Lower leg skin (tissue), 4 donors: ENCODE measurements at regions not wholly inside any gene's neighbourhood (a gene's known extent, or its start where the extent isn't known, plus 50 kb on each side); places are given as distances from the start of the nearest gene placed in this dataset.
"Not testable (repeated sequence)": the region's sequence is repeated elsewhere in the genome, so short reads cannot be mapped to it uniquely, and the experiment has no call there.

ENCODE experiments used
- DNase-seq, 2 donors: peaks; one replicate each; pipeline ENCODE4 v3.0.0-alpha.2; 2019; ENCODE audit warnings: low spot score in 2 of 2
- H3K4me3 ChIP-seq: fragments of 200-600 bp; sonication (generic); 2 replicates; pipeline ENCODE4 v1.5.1; 2017; ENCODE audit warnings: mild to moderate bottlenecking, low read depth; ENCODE audit not compliant: poor library complexity, severe bottlenecking
- POLR2A ChIP-seq, 2 donors: fragments of 450-650 bp; IDR thresholded peaks; one replicate each; pipeline ENCODE4 v1.6.1; 2016 to 2017; ENCODE audit warnings: antibody characterized with exemption in 2 of 2, mild to moderate bottlenecking in 1 of 2, moderate library complexity in 1 of 2
- WGBS, 2 donors: methylation state at CpG; one replicate each; pipeline ENCODE4 v1.1.5; 2018; 5-methylcytosine and 5-hydroxymethylcytosine counted together
- intact Hi-C: fragments of 100-400 bp; cut with DNase I; formaldehyde crosslinking; loops from one replicate; pipeline ENCODE4 v1.15.0; 2023; ENCODE audit warnings: low total_unique reads
- TF ChIP-seq, protein P1 (sequence below), 3 donors: fragments of 450-650 bp; IDR thresholded peaks; one replicate each; pipeline ENCODE4 v1.5.1; 2016; ENCODE audit warnings: antibody characterized with exemption in 3 of 3, mild to moderate bottlenecking in 3 of 3, moderate library complexity in 2 of 3

DNA sequence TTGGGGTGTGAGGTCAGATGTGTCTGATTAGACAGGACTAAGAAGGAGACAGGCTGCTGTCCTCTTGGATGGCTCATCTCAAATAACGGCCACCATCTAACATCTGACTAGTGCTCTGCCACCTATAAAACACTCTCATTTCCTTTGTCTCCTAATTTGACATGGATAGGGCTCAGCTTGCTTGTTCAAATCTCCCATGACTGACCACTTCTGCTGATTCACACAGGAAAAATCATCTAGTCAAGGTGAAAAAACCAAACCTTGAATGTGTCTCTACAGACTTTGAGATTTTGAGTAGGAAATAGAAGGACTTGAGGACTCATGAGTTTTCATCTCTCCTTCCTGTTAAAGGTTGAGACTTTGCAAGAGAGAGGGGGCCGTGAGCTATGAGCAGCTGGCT is 150.6 kb downstream of the IER5 start:
- no peak for DNase-seq
- intact Hi-C loops: no loop called here
- WGBS, 2 donors: 75 to 82% methylated on average over 2 of the region's 2 CpGs
- TF ChIP-seq POLR2A (IDR thresholded peaks at IDR 0.05): no peak
- TF ChIP-seq, protein P1, sequence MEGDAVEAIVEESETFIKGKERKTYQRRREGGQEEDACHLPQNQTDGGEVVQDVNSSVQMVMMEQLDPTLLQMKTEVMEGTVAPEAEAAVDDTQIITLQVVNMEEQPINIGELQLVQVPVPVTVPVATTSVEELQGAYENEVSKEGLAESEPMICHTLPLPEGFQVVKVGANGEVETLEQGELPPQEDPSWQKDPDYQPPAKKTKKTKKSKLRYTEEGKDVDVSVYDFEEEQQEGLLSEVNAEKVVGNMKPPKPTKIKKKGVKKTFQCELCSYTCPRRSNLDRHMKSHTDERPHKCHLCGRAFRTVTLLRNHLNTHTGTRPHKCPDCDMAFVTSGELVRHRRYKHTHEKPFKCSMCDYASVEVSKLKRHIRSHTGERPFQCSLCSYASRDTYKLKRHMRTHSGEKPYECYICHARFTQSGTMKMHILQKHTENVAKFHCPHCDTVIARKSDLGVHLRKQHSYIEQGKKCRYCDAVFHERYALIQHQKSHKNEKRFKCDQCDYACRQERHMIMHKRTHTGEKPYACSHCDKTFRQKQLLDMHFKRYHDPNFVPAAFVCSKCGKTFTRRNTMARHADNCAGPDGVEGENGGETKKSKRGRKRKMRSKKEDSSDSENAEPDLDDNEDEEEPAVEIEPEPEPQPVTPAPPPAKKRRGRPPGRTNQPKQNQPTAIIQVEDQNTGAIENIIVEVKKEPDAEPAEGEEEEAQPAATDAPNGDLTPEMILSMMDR (IDR thresholded peaks at IDR 0.05): no peak
- H3K4me3 ChIP-seq: no peak overlapping the region

DNA sequence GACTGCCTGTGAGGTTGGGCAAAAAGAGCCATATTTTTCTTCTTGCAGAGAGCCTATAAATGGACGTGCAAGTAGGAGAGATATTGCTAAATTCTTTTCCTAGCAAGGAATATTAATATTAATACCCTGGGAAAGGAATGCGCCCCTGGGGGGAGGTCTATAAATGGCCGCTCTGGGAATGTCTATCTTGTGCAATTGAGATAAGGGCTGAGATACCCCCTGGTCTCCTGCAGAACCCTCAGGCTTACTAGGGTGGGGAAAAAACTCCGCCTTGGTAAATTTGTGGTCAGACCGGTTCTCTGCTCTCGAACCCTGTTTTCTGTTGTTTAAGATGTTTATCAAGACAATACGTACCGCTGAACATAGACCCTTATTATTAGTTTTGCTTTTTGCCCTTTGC is 157.8 kb downstream of the IER5 start:
- WGBS, 2 donors: 89 to 90% methylated on average over 8 of the region's 8 CpGs
- DNase-seq, intact Hi-C loops, H3K4me3 ChIP-seq: not testable (repeated sequence)

DNA sequence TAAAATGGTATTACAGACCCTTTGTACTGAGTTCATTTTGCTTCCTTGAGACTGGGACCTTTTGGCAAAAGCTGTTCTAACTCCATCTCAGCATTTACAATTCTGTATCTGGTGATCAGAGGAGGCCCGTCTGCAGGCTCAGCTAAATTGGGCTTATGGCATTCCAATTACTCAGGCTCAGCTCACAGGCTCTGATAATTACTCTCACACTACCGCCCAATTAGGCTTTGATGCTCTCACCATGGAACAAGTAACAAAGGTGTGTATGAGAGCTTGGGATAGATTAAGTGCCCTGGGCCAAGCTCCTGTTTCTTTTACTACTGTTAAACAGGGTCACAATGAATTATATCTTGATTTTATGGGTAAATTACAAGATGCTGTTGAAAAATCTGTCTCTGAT is 159.9 kb downstream of the IER5 start:
- 45 to 51% methylated on average over 2 of the region's 2 CpGs for WGBS, 2 donors
- H3K4me3 ChIP-seq, DNase-seq, intact Hi-C loops: not testable (repeated sequence)

DNA sequence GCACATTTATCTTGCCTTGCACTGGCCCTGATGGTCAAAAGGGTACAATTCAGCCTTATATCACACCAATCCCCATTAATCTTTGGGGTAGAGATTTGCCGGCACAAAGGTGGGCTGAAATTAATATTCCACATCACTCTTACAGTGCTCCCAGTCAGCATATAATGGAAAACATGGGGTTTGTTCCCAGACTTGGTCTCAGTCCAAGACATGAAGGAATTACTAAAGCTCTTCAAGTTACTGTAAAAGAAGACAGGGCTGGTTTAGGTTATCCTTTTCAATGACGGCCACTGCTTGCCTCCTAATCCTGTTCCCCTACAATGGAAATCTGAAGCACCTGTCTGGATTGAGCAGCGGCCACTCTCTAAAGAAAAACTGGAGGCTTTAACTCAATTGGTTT is 160.7 kb downstream of the IER5 start:
- intact Hi-C loops: no loop called here
- no peak overlapping the region for H3K4me3 ChIP-seq
- 58 to 60% methylated on average over 3 of the region's 3 CpGs for WGBS, 2 donors
- DNase-seq: no peak
- TF ChIP-seq, protein P1 (IDR thresholded peaks at IDR 0.05): no peak
- TF ChIP-seq POLR2A (IDR thresholded peaks at IDR 0.05): no peak

DNA sequence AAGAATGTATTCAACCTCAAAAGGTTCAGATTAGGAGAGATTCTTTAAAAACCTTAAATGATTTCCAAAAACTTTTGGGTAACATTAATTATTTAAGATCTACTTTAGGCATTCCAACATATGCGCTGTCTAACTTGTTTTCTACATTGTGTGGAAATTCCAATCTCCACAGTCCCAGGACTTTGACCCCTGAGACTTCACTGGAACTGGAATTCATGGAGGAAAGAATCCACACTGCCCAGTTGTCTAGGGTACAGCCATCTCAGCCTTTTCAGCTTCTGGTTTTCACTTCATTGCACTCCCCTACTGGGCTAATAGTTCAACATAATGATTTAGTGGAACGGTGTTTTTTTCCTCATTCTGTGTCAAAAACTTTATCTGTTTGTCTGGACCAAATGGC is 161.5 kb downstream of the IER5 start:
- no peak overlapping the region for H3K4me3 ChIP-seq
- no peak for DNase-seq
- TF ChIP-seq POLR2A (IDR thresholded peaks at IDR 0.05): no peak
- TF ChIP-seq, protein P1 (IDR thresholded peaks at IDR 0.05): no peak
- intact Hi-C loops: no loop called here
- WGBS, 2 donors: 77 to 96% methylated on average over 2 of the region's 2 CpGs

DNA sequence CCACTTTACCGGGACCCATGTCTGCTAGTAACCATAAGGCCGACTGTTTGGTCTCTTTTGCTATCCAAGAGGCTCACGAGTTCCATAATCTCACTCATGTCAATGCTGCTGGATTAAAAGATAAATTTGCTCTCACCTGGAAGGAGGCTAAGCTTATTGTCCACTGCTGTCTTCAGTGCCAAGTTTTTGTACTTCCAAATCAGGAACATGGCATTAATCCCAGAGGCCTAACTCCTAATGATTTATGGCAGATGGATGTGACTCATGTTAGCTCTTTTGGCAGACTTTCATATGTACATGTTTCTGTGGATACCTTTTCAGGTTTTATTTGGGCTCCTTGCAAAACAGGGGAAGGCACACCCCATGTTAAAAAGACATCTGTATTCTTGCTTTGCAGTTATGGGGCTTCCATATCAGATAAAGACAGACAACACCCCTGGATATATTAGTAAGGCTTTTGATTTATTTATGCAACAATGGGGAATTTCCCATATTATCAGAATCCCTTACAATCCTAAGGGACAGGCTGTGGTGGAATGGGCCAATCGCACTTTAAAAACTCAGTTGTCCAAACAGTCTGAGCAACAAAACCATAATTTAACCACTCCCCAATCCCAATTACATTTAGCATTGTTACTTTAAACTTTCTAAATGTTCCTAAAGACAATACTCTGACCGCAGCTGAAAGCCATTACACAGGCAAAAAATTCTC is 162.7 kb downstream of the IER5 start:
- TF ChIP-seq, protein P1 (IDR thresholded peaks at IDR 0.05): no peak
- no peak for TF ChIP-seq POLR2A (IDR thresholded peaks at IDR 0.05)
- 32 to 38% methylated on average over 5 of the region's 5 CpGs for WGBS, 2 donors
- H3K4me3 ChIP-seq: no peak overlapping the region
- intact Hi-C loops: no loop called here
- peak in 1 of 2 donors; percentile 16 for DNase-seq

DNA sequence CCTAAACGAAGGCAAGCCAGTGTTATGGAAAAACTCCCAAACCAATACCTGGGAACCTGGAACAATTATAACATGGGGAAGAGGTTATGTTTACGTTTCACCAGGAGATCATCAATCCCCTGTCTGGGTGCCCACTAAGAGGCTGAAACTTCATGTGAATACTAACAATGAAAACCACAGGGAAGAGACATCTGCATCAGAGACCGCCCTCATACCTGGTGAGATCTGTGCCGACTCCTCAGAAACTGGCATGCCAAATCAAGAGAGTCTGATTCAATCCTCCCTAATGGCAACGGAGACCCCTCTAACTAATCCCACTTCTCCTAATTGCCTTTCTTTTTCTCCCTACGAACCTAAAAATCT is 163.2 kb downstream of the IER5 start:
- no peak overlapping the region for H3K4me3 ChIP-seq
- intact Hi-C loops: no loop called here
- DNase-seq: no peak
- WGBS, 2 donors: 29 to 35% methylated on average over 6 of the region's 6 CpGs
- no peak for TF ChIP-seq POLR2A (IDR thresholded peaks at IDR 0.05)
- TF ChIP-seq, protein P1 (IDR thresholded peaks at IDR 0.05): no peak

DNA sequence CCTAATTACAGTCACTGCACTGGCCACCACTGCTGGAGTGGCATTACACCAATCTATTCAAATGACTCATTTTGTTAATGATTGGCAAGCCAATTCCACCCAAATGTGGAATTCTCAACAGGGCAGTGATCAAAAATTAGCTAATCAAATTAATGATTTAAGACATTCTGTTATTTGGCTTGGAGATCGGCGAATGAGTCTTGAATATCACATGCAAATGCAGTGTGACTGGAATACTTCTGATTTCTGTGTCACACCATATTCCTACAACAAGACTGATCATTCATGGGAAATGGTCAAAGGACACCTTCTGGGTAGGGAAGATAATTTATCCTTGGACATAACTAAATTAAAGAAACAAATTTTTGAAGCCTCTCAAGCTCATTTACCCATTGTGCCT is 165.1 kb downstream of the IER5 start:
- DNase-seq, intact Hi-C loops, H3K4me3 ChIP-seq: not testable (repeated sequence)
- 47 to 50% methylated on average over 2 of the region's 2 CpGs for WGBS, 2 donors
